ACC112 (cell line): ENCODE measurements at regions not wholly inside any gene's neighbourhood (a gene's known extent, or its start where the extent isn't known, plus 50 kb on each side); places are given as distances from the start of the nearest gene placed in this dataset.
"Not testable (repeated sequence)": the region's sequence is repeated elsewhere in the genome, so short reads cannot be mapped to it uniquely, and the experiment has no call there.

Experiments used
- H2AFZ ChIP-seq: fragments of 200-600 bp; sonication (generic); one replicate; pipeline ENCODE4 v1.6.0; 2017; ENCODE audit warnings: antibody characterized with exemption, low read length; ENCODE audit not compliant: unreplicated experiment
- H3K27ac ChIP-seq: fragments of 200-600 bp; sonication (generic); 2 replicates; pipeline ENCODE4 v1.5.1; 2014; ENCODE audit warnings: low read depth, mild to moderate bottlenecking, antibody characterized with exemption, low read length, moderate library complexity
- H3K27me3 ChIP-seq: fragments of 200-600 bp; sonication (generic); 2 replicates; pipeline ENCODE4 v1.6.1; 2014; ENCODE audit warnings: mild to moderate bottlenecking, antibody characterized with exemption, low read length, moderate library complexity, mixed read lengths; ENCODE audit not compliant: insufficient read depth
- H3K36me3 ChIP-seq: fragments of 200-600 bp; sonication (generic); 2 replicates; pipeline ENCODE4 v1.6.1; 2016; ENCODE audit warnings: mild to moderate bottlenecking, antibody characterized with exemption, low read length, moderate library complexity, mixed read lengths; ENCODE audit not compliant: insufficient read depth
- H3K4me1 ChIP-seq: fragments of 200-600 bp; sonication (generic); one replicate; pipeline ENCODE4 v1.6.1; 2016; ENCODE audit warnings: low read length, mixed read lengths; ENCODE audit not compliant: insufficient read depth, unreplicated experiment, control insufficient read depth
- H3K4me3 ChIP-seq: fragments of 200-600 bp; sonication (generic); 2 replicates; pipeline ENCODE4 v1.5.1; 2014; ENCODE audit warnings: mild to moderate bottlenecking, low read depth, low read length
- H3K79me2 ChIP-seq: fragments of 200-600 bp; sonication (generic); one replicate; pipeline ENCODE4 v1.6.0; 2016; ENCODE audit warnings: low read length; ENCODE audit not compliant: control insufficient read depth, unreplicated experiment, insufficient read depth

DNA sequence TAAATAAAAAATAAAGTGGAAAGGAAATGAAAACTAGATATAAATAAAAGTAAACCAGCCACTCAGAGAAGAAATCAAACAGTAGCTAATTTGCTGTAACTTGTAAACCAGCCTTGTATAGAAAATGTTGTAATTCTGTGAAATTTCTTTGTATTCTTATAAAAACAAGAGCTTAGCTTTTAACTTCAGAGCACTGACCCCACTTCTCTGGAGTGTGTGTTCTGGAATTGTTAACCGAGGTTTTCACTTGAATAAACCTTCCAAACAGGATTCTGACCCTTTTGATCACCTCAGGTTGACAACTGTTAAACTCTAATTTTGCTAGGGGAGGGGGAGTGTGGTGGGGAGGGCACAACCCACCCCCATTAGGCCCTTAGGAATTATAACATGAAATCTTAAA is 151.9 kb upstream of the TRIM24 start:
- no peak overlapping the region for H2AFZ ChIP-seq
- no peaks in the 10 kb centered on the region for H3K36me3 ChIP-seq
- H3K4me1 ChIP-seq, result no peaks in the 10 kb centered on the region
- H3K79me2 ChIP-seq, result no peaks in the 10 kb centered on the region
- H3K27me3 ChIP-seq, result no peaks in the 10 kb centered on the region
- H3K4me3 ChIP-seq, result no peak overlapping the region
- no peak overlapping the region for H3K27ac ChIP-seq

DNA sequence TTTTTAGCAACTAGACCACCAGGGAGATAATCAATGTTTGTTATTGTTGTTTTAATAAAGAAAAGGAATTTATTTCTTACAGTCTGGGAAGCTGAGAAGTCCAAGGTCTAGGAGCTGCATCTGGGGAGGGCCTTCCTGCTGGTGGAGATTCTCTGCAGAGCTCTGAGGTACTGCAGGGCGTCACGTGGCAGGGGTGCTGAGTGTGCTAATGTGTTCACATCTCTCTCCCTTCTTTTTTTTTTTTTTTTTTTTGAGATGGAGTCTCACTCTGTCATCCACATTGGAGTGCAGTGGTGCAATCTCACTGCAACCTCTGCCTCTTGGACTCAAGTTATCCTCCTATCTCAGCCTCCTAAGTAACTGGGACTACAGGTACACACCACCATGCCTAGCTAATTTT is 150.9 kb upstream of the TRIM24 start:
- no peaks in the 10 kb centered on the region for H3K27me3 ChIP-seq
- no peaks in the 10 kb centered on the region for H3K79me2 ChIP-seq
- no peaks in the 10 kb centered on the region for H3K36me3 ChIP-seq
- no peaks in the 10 kb centered on the region for H3K4me1 ChIP-seq
- H3K27ac ChIP-seq, result no peak overlapping the region
- no peak overlapping the region for H3K4me3 ChIP-seq
- H2AFZ ChIP-seq, result no peak overlapping the region

DNA sequence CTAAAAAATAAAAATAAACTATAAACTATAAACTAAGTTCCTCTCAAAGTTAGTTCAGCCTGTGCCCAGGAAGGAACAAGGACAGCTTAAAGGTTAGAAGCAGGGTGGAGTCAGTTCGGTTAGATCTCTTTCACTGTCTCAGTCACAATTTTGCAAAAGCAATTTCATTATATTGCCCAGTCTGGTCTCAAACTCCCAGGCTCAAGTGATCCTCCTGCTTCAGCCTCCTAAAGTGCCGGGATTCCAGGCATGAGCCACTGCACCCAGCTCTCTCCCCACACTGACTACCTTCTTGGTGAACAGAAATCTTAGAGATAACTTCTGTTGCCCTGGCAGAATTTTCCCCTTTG is 146.3 kb upstream of the TRIM24 start:
- Histone ChIP-seq H3K79me2 (no peaks in the 10 kb centered on the region), H3K4me1 (no peaks in the 10 kb centered on the region), H3K4me3 (0 out of 2 replicates have a peak overlapping the region, but pooled peaks have one; percentile 37), H2AFZ (no peak overlapping the region), H3K27ac (no peak overlapping the region), H3K36me3 (no peaks in the 10 kb centered on the region), H3K27me3 (peaks cover 5% of the 10 kb centered on the region; the same call in 1 of the 2 replicates)

DNA sequence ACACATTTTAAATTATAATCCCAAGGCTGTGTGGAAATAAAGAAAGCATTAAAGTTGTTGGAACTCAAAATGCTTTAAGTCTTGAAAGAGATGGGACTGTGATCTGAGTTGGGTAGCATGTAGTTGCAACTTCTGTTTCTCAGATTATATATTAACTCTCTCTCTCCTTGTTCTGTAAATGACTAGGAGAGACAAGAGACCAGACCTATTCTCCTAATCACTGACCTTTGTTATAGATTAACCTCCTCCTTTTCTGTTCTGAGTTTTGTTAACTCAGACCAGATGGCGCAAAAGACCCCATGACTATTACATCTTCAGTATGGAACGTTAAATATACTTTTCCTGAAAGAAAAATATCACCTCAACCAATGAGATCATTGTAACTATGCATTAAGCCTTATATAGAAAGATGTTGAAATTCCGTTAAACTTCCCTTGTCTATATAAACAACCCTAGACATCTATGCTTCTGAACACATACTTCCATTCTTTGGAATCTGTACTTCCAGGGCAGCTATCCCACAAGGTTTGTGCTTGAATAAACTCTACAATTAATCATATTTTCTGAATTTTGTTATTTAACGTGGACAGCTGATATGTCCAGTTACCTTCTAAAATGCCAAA is 143.5 kb upstream of the TRIM24 start:
- Histone ChIP-seq H3K27me3 (peaks cover 5% of the 10 kb centered on the region; the same call in 1 of the 2 replicates), H3K79me2 (no peaks in the 10 kb centered on the region), H3K4me1 (no peaks in the 10 kb centered on the region), H3K36me3 (no peaks in the 10 kb centered on the region), H2AFZ (no peak overlapping the region), H3K27ac (no peak overlapping the region), H3K4me3 (no peak overlapping the region)

DNA sequence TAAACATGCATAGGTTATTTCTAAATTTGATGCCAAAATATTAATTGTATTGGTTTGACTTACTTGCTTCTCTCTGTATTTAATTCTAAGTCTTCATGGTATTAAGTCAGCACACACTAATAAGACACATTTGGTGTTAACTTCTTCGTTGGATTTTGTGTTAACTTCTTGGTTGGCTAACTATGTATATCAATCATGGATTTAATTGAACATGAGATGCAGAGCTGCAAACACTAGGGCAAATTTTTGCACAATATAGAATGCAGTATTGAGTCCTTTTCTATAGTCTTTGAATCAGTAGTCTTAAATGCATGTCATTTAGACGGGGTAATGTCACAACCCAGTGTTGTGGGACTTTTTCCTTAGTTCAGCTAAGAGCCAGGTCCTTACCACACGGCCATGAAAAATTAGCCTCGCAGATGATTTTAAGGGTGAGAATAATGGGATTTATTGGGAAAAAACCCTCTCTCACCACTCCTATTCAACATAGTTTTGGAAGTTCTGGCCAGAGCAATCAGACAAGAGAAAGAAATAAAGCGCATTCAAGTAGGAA is 142.9 kb upstream of the TRIM24 start:
- no peak overlapping the region for H2AFZ ChIP-seq
- H3K27me3 ChIP-seq, result peaks cover 5% of the 10 kb centered on the region; the same call in 1 of the 2 replicates
- H3K4me3 ChIP-seq, result no peak overlapping the region
- no peaks in the 10 kb centered on the region for H3K4me1 ChIP-seq
- no peaks in the 10 kb centered on the region for H3K79me2 ChIP-seq
- H3K36me3 ChIP-seq, result no peaks in the 10 kb centered on the region
- H3K27ac ChIP-seq, result no peak overlapping the region

DNA sequence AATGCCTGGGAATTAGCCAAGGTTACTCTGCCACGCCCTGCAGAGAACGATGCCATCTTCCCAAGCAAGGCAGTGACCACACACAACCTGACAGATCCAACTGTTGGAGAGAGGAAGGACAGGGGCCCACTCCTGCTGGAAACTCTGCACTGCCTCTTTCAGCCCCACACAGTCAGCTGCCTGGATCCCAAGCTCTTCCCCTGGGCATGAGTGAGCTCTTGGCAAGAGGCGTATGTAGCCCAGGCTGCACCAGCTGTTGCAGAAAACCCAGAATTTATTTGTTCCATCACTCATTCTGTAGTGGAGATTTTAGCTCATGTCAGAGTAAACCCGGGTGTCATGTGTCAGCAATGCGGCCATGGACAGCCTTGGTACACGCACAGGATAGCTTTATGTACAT is 135.1 kb upstream of the TRIM24 start:
- no peaks in the 10 kb centered on the region for H3K4me1 ChIP-seq
- no peaks in the 10 kb centered on the region for H3K79me2 ChIP-seq
- no peak overlapping the region for H2AFZ ChIP-seq
- H3K36me3 ChIP-seq, result no peaks in the 10 kb centered on the region
- no peaks in the 10 kb centered on the region for H3K27me3 ChIP-seq
- H3K27ac ChIP-seq, result no peak overlapping the region
- H3K4me3 ChIP-seq, result no peak overlapping the region

DNA sequence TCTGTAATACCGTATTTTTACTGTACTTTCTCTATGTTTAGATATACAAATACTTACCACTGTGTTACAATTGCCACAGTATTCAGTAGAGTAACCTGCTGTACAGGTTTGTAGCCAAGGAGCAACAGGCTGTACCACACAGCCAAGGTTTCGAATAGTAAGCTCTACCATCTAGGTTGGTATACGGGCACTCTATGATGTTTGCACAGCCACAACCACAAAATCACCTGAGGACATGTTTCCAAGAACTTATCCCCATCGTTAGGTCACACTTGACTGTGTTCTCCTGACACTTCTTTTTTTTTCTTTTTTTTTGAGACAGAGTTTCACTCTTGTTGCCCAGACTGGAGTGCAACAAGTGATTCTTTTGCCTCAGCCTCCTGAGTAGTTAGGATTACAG is 134.6 kb upstream of the TRIM24 start:
- Histone ChIP-seq H3K36me3 (no peaks in the 10 kb centered on the region), H3K4me1 (no peaks in the 10 kb centered on the region), H3K27me3 (no peaks in the 10 kb centered on the region), H3K4me3 (no peak overlapping the region), H2AFZ (no peak overlapping the region), H3K27ac (no peak overlapping the region), H3K79me2 (no peaks in the 10 kb centered on the region)

DNA sequence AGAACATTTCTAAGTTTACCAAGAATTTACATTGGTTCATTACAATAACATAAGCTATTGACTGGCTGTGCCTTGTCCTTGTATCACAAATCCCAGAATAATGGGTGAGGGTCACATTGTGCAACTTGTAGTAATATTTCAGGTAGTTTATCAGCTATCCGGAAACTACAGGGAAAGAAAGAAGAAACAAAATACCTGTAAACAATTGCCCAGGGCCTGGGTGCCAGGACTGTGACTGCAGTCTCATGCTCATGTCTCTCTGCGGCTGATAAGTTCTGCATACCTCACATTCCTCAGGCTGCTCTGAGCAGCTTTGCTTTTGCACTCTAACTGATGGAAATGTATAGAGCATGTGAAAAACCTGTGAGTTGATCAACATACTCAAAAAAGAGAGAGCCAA is 131.8 kb upstream of the TRIM24 start:
- Histone ChIP-seq H3K4me3 (no peak overlapping the region), H3K27ac (no peak overlapping the region), H2AFZ (no peak overlapping the region), H3K27me3 (no peaks in the 10 kb centered on the region), H3K4me1 (no peaks in the 10 kb centered on the region), H3K79me2 (no peaks in the 10 kb centered on the region), H3K36me3 (no peaks in the 10 kb centered on the region)

DNA sequence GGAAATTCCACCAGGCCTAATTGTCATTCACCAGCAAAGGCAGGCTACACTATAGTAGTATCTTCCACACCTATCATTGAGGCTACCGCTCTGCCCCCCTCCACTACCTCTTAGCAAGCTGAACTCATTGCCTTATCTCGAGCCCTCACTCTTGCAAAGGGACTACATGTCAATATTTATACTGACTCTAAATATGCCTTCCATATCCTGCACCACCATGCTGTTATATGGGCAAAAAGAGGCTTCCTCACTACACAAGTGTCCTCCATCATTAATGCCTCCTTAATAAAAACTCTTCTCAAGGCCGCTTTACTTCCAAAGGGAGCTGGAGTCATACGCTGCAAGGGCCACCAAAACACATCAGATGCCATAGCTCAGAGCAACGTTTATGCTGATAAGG is 127.2 kb upstream of the TRIM24 start:
- not testable (repeated sequence) for H3K4me3 ChIP-seq, H3K27me3 ChIP-seq, H2AFZ ChIP-seq

DNA sequence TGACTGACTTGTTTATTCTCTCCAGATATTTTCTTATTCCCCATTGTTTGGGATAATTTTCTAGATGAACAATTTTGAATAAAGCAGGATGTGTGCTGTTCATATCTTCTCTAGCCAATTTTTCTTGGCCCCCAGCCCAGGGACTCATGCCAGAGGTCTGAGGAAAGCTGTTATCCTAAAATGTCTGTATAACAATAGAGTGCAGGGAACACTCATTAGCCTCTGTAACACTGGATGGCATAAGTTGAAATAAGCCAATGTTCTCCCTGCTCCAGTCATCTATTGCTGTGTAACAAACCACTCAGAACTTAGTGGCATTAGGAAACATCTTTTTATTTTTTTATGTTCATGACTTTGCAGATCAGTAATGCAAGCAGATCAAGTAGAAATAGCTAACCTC is 121.7 kb upstream of the TRIM24 start:
- Histone ChIP-seq H3K36me3 (no peaks in the 10 kb centered on the region), H3K27ac (no peak overlapping the region), H3K79me2 (no peaks in the 10 kb centered on the region), H3K27me3 (no peaks in the 10 kb centered on the region), H2AFZ (no peak overlapping the region), H3K4me3 (no peak overlapping the region), H3K4me1 (no peaks in the 10 kb centered on the region)

More for the DNA sequence above, 127.2 kb upstream of the TRIM24 start:
- not testable (repeated sequence) for H3K79me2 ChIP-seq, H3K27ac ChIP-seq, H3K36me3 ChIP-seq, H3K4me1 ChIP-seq

DNA sequence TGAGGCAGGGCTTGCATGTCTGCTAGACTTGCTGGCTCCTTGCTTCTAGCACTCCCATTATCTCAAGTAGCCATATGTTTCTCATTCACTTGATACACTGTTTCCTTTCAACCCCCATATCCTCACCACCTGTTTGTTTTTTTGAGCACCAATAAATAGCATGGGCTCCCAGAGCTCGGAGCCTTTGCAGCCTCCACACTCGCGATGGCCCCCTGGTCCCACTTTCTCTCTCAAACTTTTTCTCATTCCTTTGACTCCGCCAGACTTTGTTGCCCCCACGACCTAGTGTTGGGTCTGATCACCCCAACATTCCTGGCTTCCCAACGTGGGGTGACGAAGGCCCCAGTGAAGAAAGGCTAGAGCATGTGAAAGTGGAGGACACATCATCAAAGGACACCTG is 120.8 kb upstream of the TRIM24 start:
- H3K27me3 ChIP-seq, H3K4me3 ChIP-seq: not testable (repeated sequence)

More for the DNA sequence above, 120.8 kb upstream of the TRIM24 start:
- not testable (repeated sequence) for H3K36me3 ChIP-seq, H3K4me1 ChIP-seq, H3K27ac ChIP-seq, H2AFZ ChIP-seq, H3K79me2 ChIP-seq
